HCT116 (cell line): ENCODE measurements at regions not wholly inside any gene's neighbourhood (a gene's known extent, or its start where the extent isn't known, plus 50 kb on each side); places are given as distances from the start of the nearest gene placed in this dataset.

Experiments
- ATAC-seq: fragments of 200-7000 bp; cut with Tn5 transposase; 2 replicates; pipeline ENCODE4 v1.9.1; 2020; ENCODE audit warnings: mild to moderate bottlenecking, moderate library complexity
- BruUV-seq: library from RNA; stranded (reverse); fragments of 400-500 nt; replicated peaks from 2 replicates; lab custom pipeline; 2021; lab: Mats Ljungman, UMichigan
- CTCF ChIA-PET: fragments of 300-600 bp; sonication (Branson Sonifier 250); formaldehyde crosslinking; loops from one replicate; lab custom pipeline; 2021; ENCODE audit warnings: antibody characterized with exemption; lab: Charles Lee
- POLR2A ChIA-PET: fragments of 300-600, 350-600 bp; sonication (Branson Sonifier 250); formaldehyde crosslinking; loops from one replicate; lab custom pipeline; 2021; ENCODE audit warnings: antibody characterized with exemption; lab: Charles Lee
- RAD21 ChIA-PET, 2 experiments: fragments of 300-600 bp; sonication (Branson Sonifier 250); formaldehyde crosslinking; loops; one replicate each; lab custom pipeline; 2023; ENCODE audit warnings: low total read pairs in 2 of 2; ENCODE audit not compliant: uncharacterized antibody in 2 of 2, unreplicated experiment in 2 of 2, low non-redundant PET in 1 of 2; lab: Charles Lee
- DNase-seq: peaks from one replicate; pipeline ENCODE4 v3.0.0-alpha.2; 2010; ENCODE audit warnings: low read depth, low spot score
- H2AFZ ChIP-seq: fragments of 200-600 bp; shearing (Covaris generic), sonication (generic); 2 replicates; pipeline ENCODE4 v1.6.1; 2017; ENCODE audit warnings: low read depth, mixed run types, mixed read lengths, antibody characterized with exemption, low read length; ENCODE audit not compliant: poor library complexity, severe bottlenecking
- H3K27ac ChIP-seq: 2 replicates; pipeline ENCODE4 v1.5.1; 2012; ENCODE audit warnings: low read depth, low read length
- H3K27me3 ChIP-seq: fragments of 200-600 bp; sonication (generic); 2 replicates; pipeline ENCODE4 v1.6.1; 2016; ENCODE audit warnings: mixed run types, low read length, mixed read lengths; ENCODE audit not compliant: insufficient read depth
- H3K36me3 ChIP-seq, 2 experiments: fragments of 200-500 bp in 1 of 2; fragments of 200-600 bp in 1 of 2; sonication (Bioruptor generic) in 1 of 2; sonication (generic) in 1 of 2; 2 replicates each; pipeline versions ENCODE4 v1.5.1 to v1.6.1; 2014 to 2016; ENCODE audit warnings: low read length in 2 of 2, inconsistent platforms in 1 of 2, mixed read lengths in 1 of 2, mixed run types in 1 of 2; ENCODE audit not compliant: insufficient read depth in 2 of 2, control insufficient read depth in 1 of 2
- H3K4me1 ChIP-seq, 2 experiments: fragments of 200-600 bp in 1 of 2; sonication (generic) in 1 of 2; 2 replicates each; pipeline versions ENCODE4 v1.5.1 to v1.6.1; 2012 to 2017; ENCODE audit warnings: low read length in 2 of 2, inconsistent platforms in 1 of 2, mild to moderate bottlenecking in 1 of 2, mixed read lengths in 1 of 2, mixed run types in 1 of 2, moderate library complexity in 1 of 2; ENCODE audit not compliant: insufficient read depth in 2 of 2, control insufficient read depth in 1 of 2
- H3K4me2 ChIP-seq: fragments of 200-600 bp; sonication (generic); 2 replicates; pipeline ENCODE4 v1.6.1; 2017; ENCODE audit warnings: mixed run types, low read length, mixed read lengths
- H3K4me3 ChIP-seq, 2 experiments: fragments of 200-600 bp in 1 of 2; sonication (generic) in 1 of 2; replicated peaks in 1 of 2; 2 replicates each; pipeline ENCODE4 v1.5.1; 2011 to 2016; ENCODE audit warnings: low read length in 2 of 2, control low read depth in 1 of 2, low read depth in 1 of 2, mild to moderate bottlenecking in 1 of 2, mixed read lengths in 1 of 2, mixed run types in 1 of 2
- H3K79me2 ChIP-seq: fragments of 200-600 bp; sonication (generic); 2 replicates; pipeline ENCODE4 v1.6.1; 2017; ENCODE audit warnings: mild to moderate bottlenecking, mixed run types, low read length, moderate library complexity, mixed read lengths; ENCODE audit not compliant: insufficient read depth
- H3K9ac ChIP-seq: fragments of 200-600 bp; sonication (generic); 2 replicates; pipeline ENCODE4 v1.6.1; 2016; ENCODE audit warnings: low read length, mixed read lengths
- H3K9me2 ChIP-seq: fragments of 200-600 bp; sonication (generic), shearing (Covaris generic); 2 replicates; pipeline ENCODE4 v1.6.1; 2017; ENCODE audit warnings: mixed run types, mild to moderate bottlenecking, moderate library complexity; ENCODE audit not compliant: insufficient read depth
- H3K9me3 ChIP-seq, 2 experiments: fragments of 200-500 bp in 1 of 2; fragments of 200-600 bp in 1 of 2; sonication (Bioruptor generic) in 1 of 2; sonication (generic) in 1 of 2; 2 replicates each; pipeline ENCODE4 v1.6.1; 2014 to 2017; ENCODE audit warnings: low read length in 2 of 2, mixed read lengths in 2 of 2, inconsistent platforms in 1 of 2, low read depth in 1 of 2, mild to moderate bottlenecking in 1 of 2, mixed run types in 1 of 2, moderate library complexity in 1 of 2; ENCODE audit not compliant: control insufficient read depth in 1 of 2, insufficient read depth in 1 of 2
- H4K20me1 ChIP-seq: fragments of 200-600 bp; sonication (generic), shearing (Covaris generic); 2 replicates; pipeline ENCODE4 v1.6.1; 2017; ENCODE audit warnings: mixed run types, mild to moderate bottlenecking, moderate library complexity; ENCODE audit not compliant: insufficient read depth
- ATF3 ChIP-seq: IDR thresholded peaks from 2 replicates; pipeline ENCODE4 v1.6.1; 2012
- EGR1 ChIP-seq: IDR thresholded peaks from 2 replicates; pipeline ENCODE4 v1.6.1; 2012; ENCODE audit warnings: low read depth
- ELF1 ChIP-seq: IDR thresholded peaks from 2 replicates; pipeline ENCODE4 v1.6.1; 2012; ENCODE audit warnings: low read depth, borderline replicate concordance
- MAX ChIP-seq: IDR thresholded peaks from 2 replicates; pipeline ENCODE4 v1.6.1; 2012
- REST ChIP-seq: IDR thresholded peaks from 2 replicates; pipeline ENCODE4 v1.6.1; 2012; ENCODE audit warnings: low read depth
- TCF7L2 ChIP-seq: IDR thresholded peaks from 2 replicates; pipeline ENCODE4 v1.7.0; 2011; ENCODE audit warnings: borderline replicate concordance, inconsistent platforms; ENCODE audit not compliant: insufficient read depth, insufficient read length; ENCODE audit errors: extremely low read depth
- ZBTB33 ChIP-seq: IDR thresholded peaks from 2 replicates; pipeline ENCODE4 v1.6.1; 2011; ENCODE audit warnings: mild to moderate bottlenecking, low read length, moderate library complexity; ENCODE audit not compliant: insufficient replicate concordance; ENCODE audit errors: extremely low read depth
- intact Hi-C: fragments of 100-400 bp; cut with micrococcal nuclease; formaldehyde crosslinking; loops from 2 replicates; pipeline ENCODE4 v1.10.0; 2022

- H2AFZ ChIP-seq: no peak overlapping the region
- ChIA-PET RAD21 (no interaction called here), CTCF (no interaction called here), POLR2A (no interaction called here)
- no peak for ATAC-seq
- TF ChIP-seq ELF1 (no peak), TCF7L2 (no peak), ATF3 (no peak), EGR1 (no peak), ZBTB33 (no peak), MAX (no peak), REST (no peak)
- no peaks in the 10 kb centered on the region for H3K9me2 ChIP-seq
- H3K27ac ChIP-seq: no peak overlapping the region
- H3K4me3 ChIP-seq: no peak overlapping the region
- H3K36me3 ChIP-seq: no peaks in the 10 kb centered on the region
- no peak overlapping the region for H3K4me2 ChIP-seq
- H3K79me2 ChIP-seq: no peaks in the 10 kb centered on the region
- DNase-seq: no peak
- H3K27me3 ChIP-seq: no peaks in the 10 kb centered on the region
- peaks cover 16 to 20% of the 10 kb centered on the region in 2 experiments; a peak in 3 of 4 replicates for H3K9me3 ChIP-seq
- no peaks in the 10 kb centered on the region for H4K20me1 ChIP-seq
- intact Hi-C loops: no loop called here
- no peak overlapping the region for H3K9ac ChIP-seq
- BruUV-seq: no TSS peak
- no peaks in the 10 kb centered on the region for H3K4me1 ChIP-seq
Observed at GRCh38 chr20:55668631-55669030, 336.7 kb downstream of the CBLN4 start.
